K562 (cell line): ENCODE measurements at regions not wholly inside any gene's neighbourhood (a gene's known extent, or its start where the extent isn't known, plus 50 kb on each side); places are given as distances from the start of the nearest gene placed in this dataset.

Source experiments
- ATAC-seq: fragments of 200-7000 bp; cut with Tn5 transposase; 3 replicates; pipeline ENCODE4 v1.9.1; 2020; ENCODE audit warnings: moderate library complexity
- BruUV-seq: library from RNA; stranded (reverse); fragments of 400-500 nt; replicated peaks from 2 replicates; lab custom pipeline; 2021; lab: Mats Ljungman, UMichigan
- CTCF ChIA-PET: fragments of 300-600 bp; formaldehyde crosslinking; extraction: SDS; loops from one replicate; lab custom pipeline; 2021; ENCODE audit warnings: low intra/inter-chr PET ratio; lab: Yijun Ruan, JAX
- POLR2A ChIA-PET: fragments of 300-600, 350-650 bp; sonication (Branson Sonifier 250); formaldehyde crosslinking; extraction: SDS; loops from one replicate; lab custom pipeline; 2021; ENCODE audit warnings: antibody characterized with exemption, inconsistent platforms; lab: Yijun Ruan, JAX
- DNase-seq, 4 experiments: peaks; one replicate each; pipeline versions ENCODE4 v3.0.0 to v3.0.0-alpha.2; 2011 to 2018; ENCODE audit warnings: low spot score in 3 of 4, mixed read lengths in 3 of 4; ENCODE audit errors: extremely low read depth in 1 of 4
- FAIRE-seq: peaks from 2 replicates; lab custom pipeline; 2011; peaks lifted over from hg19 to GRCh38; lab: Jason Lieb, UNC
- H2AFZ ChIP-seq: 2 replicates; pipeline ENCODE4 v1.6.0; 2011; ENCODE audit warnings: low read depth, low read length, control low read depth, inconsistent platforms
- H3K27ac ChIP-seq: fragments of 200-600 bp; 3 replicates; pipeline ENCODE4 v1.8.0; 2011; ENCODE audit warnings: low read depth, mild to moderate bottlenecking, control low read depth, inconsistent platforms, low read length, moderate library complexity, mixed read lengths; ENCODE audit errors: extremely low read depth
- H3K27me3 ChIP-seq, 2 experiments: fragments of 300-600 bp in 1 of 2; 2 replicates in 1 of 2; 3 replicates in 1 of 2; pipeline versions ENCODE4 v1.6.0 to v1.8.0; 2011; ENCODE audit warnings: inconsistent platforms in 2 of 2, low read length in 2 of 2, mild to moderate bottlenecking in 1 of 2, mixed read lengths in 1 of 2, moderate library complexity in 1 of 2; ENCODE audit not compliant: control insufficient read depth in 2 of 2, insufficient read depth in 2 of 2
- H3K36me3 ChIP-seq: fragments of 300-600 bp; 3 replicates; pipeline ENCODE4 v1.8.0; 2011; ENCODE audit warnings: mild to moderate bottlenecking, low read length, inconsistent platforms; ENCODE audit not compliant: control insufficient read depth, insufficient read depth
- H3K4me1 ChIP-seq, 2 experiments: fragments of 200-600 bp in 1 of 2; replicated peaks in 1 of 2; 2 replicates in 1 of 2; 3 replicates in 1 of 2; pipeline versions ENCODE4 v1.5.1 to v1.8.0; 2011; ENCODE audit warnings: inconsistent platforms in 2 of 2, low read length in 2 of 2, mild to moderate bottlenecking in 1 of 2, mixed read lengths in 1 of 2, moderate library complexity in 1 of 2; ENCODE audit not compliant: control insufficient read depth in 2 of 2, insufficient read depth in 2 of 2
- H3K4me2 ChIP-seq: 2 replicates; pipeline ENCODE4 v1.6.1; 2011; ENCODE audit warnings: low read length, control low read depth, inconsistent platforms, mixed read lengths; ENCODE audit not compliant: insufficient read depth
- H3K4me3 ChIP-seq: fragments of 200-600 bp; sonication (generic), shearing (Covaris generic); 2 replicates; pipeline ENCODE4 v1.5.1; 2016; ENCODE audit warnings: control low read depth, inconsistent platforms
- H3K79me2 ChIP-seq: fragments of 200-600 bp; 3 replicates; pipeline ENCODE4 v1.8.0; 2011; ENCODE audit warnings: low read length, inconsistent platforms; ENCODE audit not compliant: control insufficient read depth, insufficient read depth
- H3K9ac ChIP-seq, 2 experiments: 2 replicates each; pipeline versions ENCODE4 v1.6.0 to v1.6.1; 2011; ENCODE audit warnings: low read depth in 2 of 2, low read length in 2 of 2, control low read depth in 1 of 2, inconsistent platforms in 1 of 2, mild to moderate bottlenecking in 1 of 2, mixed read lengths in 1 of 2; ENCODE audit not compliant: insufficient read depth in 1 of 2
- H3K9me1 ChIP-seq: one replicate; pipeline ENCODE4 v1.6.0; 2011; ENCODE audit warnings: inconsistent platforms, mild to moderate bottlenecking, low read length, moderate library complexity; ENCODE audit not compliant: control insufficient read depth, insufficient read depth
- H3K9me3 ChIP-seq: replicated peaks from 2 replicates; pipeline ENCODE4 v1.5.1; 2011; ENCODE audit warnings: low read depth, low read length, inconsistent platforms; ENCODE audit not compliant: control insufficient read depth, insufficient read depth
- H4K20me1 ChIP-seq: replicated peaks from 2 replicates; pipeline ENCODE4 v1.6.1; 2011; ENCODE audit warnings: low read length, inconsistent platforms, mixed read lengths; ENCODE audit not compliant: control insufficient read depth, insufficient read depth
- BCL6 ChIP-seq: fragments of 250-450 bp; sonication (Bioruptor Pico); IDR thresholded peaks from 2 replicates; pipeline ENCODE4 v1.4.0; 2020
- ERF ChIP-seq: fragments of 450-650 bp; formaldehyde crosslinking; IDR thresholded peaks from 2 replicates; pipeline ENCODE4 v1.4.0; 2020; ENCODE audit warnings: mild to moderate bottlenecking, mixed read lengths
- NR0B1 ChIP-seq: fragments of 450-650 bp; IDR thresholded peaks from one replicate; pipeline ENCODE4 v1.6.1; 2018; ENCODE audit warnings: mild to moderate bottlenecking, moderate library complexity; ENCODE audit not compliant: partially characterized antibody
- NR4A1 ChIP-seq, 2 experiments: fragments of 250-450 bp in 1 of 2; fragments of 450-650 bp in 1 of 2; sonication (Bioruptor Pico) in 1 of 2; IDR thresholded peaks; 2 replicates each; pipeline versions ENCODE4 v1.4.0 to v1.6.1; 2016 to 2020; ENCODE audit warnings: mild to moderate bottlenecking in 2 of 2, missing compliant biosample characterization in 1 of 2, missing genetic modification characterization in 1 of 2, moderate library complexity in 1 of 2
- PHF20 ChIP-seq: fragments of 450-650 bp; IDR thresholded peaks from 2 replicates; pipeline ENCODE4 v1.6.1; 2018; ENCODE audit not compliant: partially characterized antibody
- POLR3A ChIP-seq: IDR thresholded peaks from 2 replicates; pipeline ENCODE4 v1.6.1; 2011; ENCODE audit warnings: borderline replicate concordance, mild to moderate bottlenecking, moderate library complexity; ENCODE audit not compliant: insufficient read length, insufficient read depth; ENCODE audit errors: extremely low read depth
- PPARD ChIP-seq: fragments of 250-450 bp; sonication (Bioruptor Pico); IDR thresholded peaks from 2 replicates; pipeline ENCODE4 v1.8.0; 2022; ENCODE audit warnings: inconsistent platforms, mild to moderate bottlenecking, moderate library complexity
- RBM25 ChIP-seq: fragments of 200-400 bp; formaldehyde crosslinking; IDR thresholded peaks from 2 replicates; pipeline ENCODE4 v1.6.1; 2018; ENCODE audit warnings: low read length, low read depth, moderate library complexity; ENCODE audit not compliant: severe bottlenecking
- RERE ChIP-seq: sonication (generic); formaldehyde crosslinking; IDR thresholded peaks from 2 replicates; pipeline ENCODE4 v1.8.0; 2023; ENCODE audit warnings: missing genetic modification reagents, mild to moderate bottlenecking, borderline replicate concordance
- SNRNP70 ChIP-seq: fragments of 200-400 bp; formaldehyde crosslinking; optimal IDR thresholded peaks from 2 replicates; pipeline ENCODE3; 2017; ENCODE audit warnings: low read depth, low read length
- ZC3H4 ChIP-seq: sonication (generic); formaldehyde crosslinking; IDR thresholded peaks from 2 replicates; pipeline ENCODE4 v1.9.0; 2021; ENCODE audit warnings: missing genetic modification reagents, borderline replicate concordance
- ZFPM2 ChIP-seq: fragments of 250-450 bp; sonication (Bioruptor Pico); IDR thresholded peaks from 2 replicates; pipeline ENCODE4 v1.5.1; 2022; ENCODE audit warnings: mild to moderate bottlenecking
- ZNF444 ChIP-seq: fragments of 250-450 bp; sonication (Bioruptor Pico); IDR thresholded peaks from 2 replicates; pipeline ENCODE4 v1.4.0; 2020; ENCODE audit warnings: mild to moderate bottlenecking, moderate library complexity
- WGBS: fragments of 100-300 bp; shearing (Covaris generic); methylation state at CpG from one replicate; pipeline ENCODE4 v1.1.6; 2016; ENCODE audit warnings: low coverage, mixed read lengths; ENCODE audit not compliant: insufficient coverage; ENCODE audit errors: missing lambda C conversion rate; 5-methylcytosine and 5-hydroxymethylcytosine counted together
- in situ Hi-C: fragments of 300-500 bp; cut with MboI; formaldehyde crosslinking; loops from 4 replicates; pipeline ENCODE4 v1.15.0; 2018; ENCODE audit warnings: inconsistent platforms, mixed read lengths
- intact Hi-C: fragments of 100-400 bp; cut with micrococcal nuclease; formaldehyde crosslinking; loops from 2 replicates; pipeline ENCODE4 v1.14.2; 2022
- TF ChIP-seq, protein P1 (sequence below): fragments of 450-650 bp; formaldehyde crosslinking; conservative IDR thresholded peaks from 2 replicates; pipeline ENCODE4 v1.4.0; 2022; ENCODE audit warnings: mild to moderate bottlenecking, missing genetic modification characterization

DNA sequence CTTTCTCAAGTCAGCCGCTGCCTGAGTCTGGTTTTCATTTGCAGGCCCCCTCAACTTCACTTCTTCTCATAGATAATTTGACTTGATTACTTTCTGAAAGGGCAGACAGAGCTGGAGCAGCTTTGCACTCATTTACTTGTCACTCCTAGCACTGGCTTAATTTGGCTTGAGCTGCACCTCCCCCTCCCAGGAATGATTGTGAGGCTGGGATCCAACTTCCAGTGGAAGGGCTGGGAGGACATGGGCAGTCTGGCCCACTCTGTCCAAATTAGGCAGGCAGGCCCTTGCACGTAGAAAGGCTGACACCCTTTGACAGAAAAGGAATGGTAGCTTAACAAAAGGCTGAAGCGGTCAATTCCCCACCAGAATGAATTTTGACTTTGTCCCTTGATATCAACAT lies 453.9 kb downstream of the ETS1 start:
- in situ Hi-C loops: no loop called here
- Histone ChIP-seq H3K9me3 (no peaks in the 10 kb centered on the region), H3K9me1 (no peaks in the 10 kb centered on the region), H3K4me1 (no peaks in the 10 kb centered on the region), H3K4me2 (no peak overlapping the region), H4K20me1 (no peaks in the 10 kb centered on the region), H3K27ac (no peak overlapping the region), H3K4me3 (no peak overlapping the region), H3K9ac (no peak overlapping the region), H2AFZ (no peak overlapping the region), H3K79me2 (no peaks in the 10 kb centered on the region), H3K27me3 (no peaks in the 10 kb centered on the region), H3K36me3 (no peaks in the 10 kb centered on the region)
- DNase-seq: no peak
- no peak for ATAC-seq
- no peak for TF ChIP-seq PPARD
- no peak for TF ChIP-seq NR0B1
- no peak for TF ChIP-seq RBM25
- TF ChIP-seq ZNF444 (CRISPR knock-in tag): no peak
- TF ChIP-seq ZC3H4 (CRISPR knock-in tag): no peak
- no peak for TF ChIP-seq POLR3A
- TF ChIP-seq, protein P1, sequence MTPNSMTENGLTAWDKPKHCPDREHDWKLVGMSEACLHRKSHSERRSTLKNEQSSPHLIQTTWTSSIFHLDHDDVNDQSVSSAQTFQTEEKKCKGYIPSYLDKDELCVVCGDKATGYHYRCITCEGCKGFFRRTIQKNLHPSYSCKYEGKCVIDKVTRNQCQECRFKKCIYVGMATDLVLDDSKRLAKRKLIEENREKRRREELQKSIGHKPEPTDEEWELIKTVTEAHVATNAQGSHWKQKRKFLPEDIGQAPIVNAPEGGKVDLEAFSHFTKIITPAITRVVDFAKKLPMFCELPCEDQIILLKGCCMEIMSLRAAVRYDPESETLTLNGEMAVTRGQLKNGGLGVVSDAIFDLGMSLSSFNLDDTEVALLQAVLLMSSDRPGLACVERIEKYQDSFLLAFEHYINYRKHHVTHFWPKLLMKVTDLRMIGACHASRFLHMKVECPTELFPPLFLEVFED (CRISPR knock-in tag): no peak
- TF ChIP-seq ERF (CRISPR knock-in tag): no peak
- no peak for TF ChIP-seq SNRNP70
- TF ChIP-seq PHF20: no peak
- TF ChIP-seq RERE (CRISPR knock-in tag): no peak
- no peak for TF ChIP-seq NR4A1 (CRISPR knock-in tag; IDR thresholded peaks at IDR 0.05)
- no peak for TF ChIP-seq NR4A1 (tag; IDR thresholded peaks at IDR 0.05)
- no peak for TF ChIP-seq ZFPM2 (CRISPR knock-in tag)
- no peak for TF ChIP-seq BCL6 (CRISPR knock-in tag)
- ChIA-PET CTCF (no interaction called here), POLR2A (no interaction called here)
- no peak for FAIRE-seq
- 0% methylated on average over 3 of the region's 3 CpGs for WGBS
- BruUV-seq: no TSS peak
- intact Hi-C loops: no loop called here
